Upper lobe of left lung (tissue), 4 donors: ENCODE measurements at regions not wholly inside any gene's neighbourhood (a gene's known extent, or its start where the extent isn't known, plus 50 kb on each side); places are given as distances from the start of the nearest gene placed in this dataset.

Experiments used
- CTCF ChIP-seq, 6 experiments: fragments of 450-650 bp in 4 of 6; fragments of 200-600 bp in 2 of 6; sonication (generic) in 2 of 6; IDR thresholded peaks; one replicate each; pipeline ENCODE4 v1.5.1; 2016 to 2019; ENCODE audit warnings: antibody characterized with exemption in 6 of 6
- EP300 ChIP-seq, 4 donors: sonication (generic); formaldehyde crosslinking; IDR thresholded peaks; one replicate each; pipeline ENCODE4 v1.5.1; 2017; ENCODE audit warnings: antibody characterized with exemption in 4 of 4, control low read depth in 2 of 4
- POLR2A ChIP-seq, 4 donors: fragments of 450-650 bp; IDR thresholded peaks; one replicate each; pipeline ENCODE4 v1.5.1; 2016 to 2017; ENCODE audit warnings: antibody characterized with exemption in 4 of 4, mild to moderate bottlenecking in 2 of 4
- POLR2AphosphoS5 ChIP-seq, 2 donors: sonication (generic); formaldehyde crosslinking; IDR thresholded peaks; one replicate each; pipeline ENCODE4 v1.5.1; 2017; ENCODE audit warnings: antibody characterized with exemption in 2 of 2

DNA sequence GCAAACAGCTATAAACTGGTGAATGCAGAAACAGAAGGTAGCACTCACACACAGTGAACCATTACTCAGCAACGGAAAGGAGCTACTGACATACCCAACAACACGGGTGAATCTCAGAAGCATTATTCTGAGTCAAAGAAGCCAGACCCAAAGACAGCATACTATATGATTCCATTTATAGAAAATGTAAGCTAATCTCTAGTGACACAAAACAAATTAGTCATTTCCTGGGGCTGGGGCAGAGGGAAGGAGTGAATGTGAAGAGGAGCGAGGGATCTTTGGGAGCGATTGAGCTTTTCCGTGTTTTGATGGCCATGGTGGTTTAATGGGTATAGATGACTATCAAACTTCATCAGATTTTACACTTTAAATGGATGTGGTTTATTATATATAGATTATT lies 614.6 kb downstream of the DHX35 start:
- no peak for TF ChIP-seq CTCF (IDR thresholded peaks at IDR 0.05)
- TF ChIP-seq POLR2A (IDR thresholded peaks at IDR 0.05) = no peak
- TF ChIP-seq EP300 (IDR thresholded peaks at IDR 0.05) = no peak
- TF ChIP-seq POLR2AphosphoS5 (IDR thresholded peaks at IDR 0.05) = no peak
